C4-2B (cell line): ENCODE measurements at regions not wholly inside any gene's neighbourhood (a gene's known extent, or its start where the extent isn't known, plus 50 kb on each side); places are given as distances from the start of the nearest gene placed in this dataset.

Experiments used
- CTCF ChIP-seq: fragments of 450-650 bp; conservative IDR thresholded peaks from 2 replicates; pipeline ENCODE4 v1.5.1; 2017; ENCODE audit warnings: mild to moderate bottlenecking
- ZFX ChIP-seq: fragments of 450-650 bp; IDR thresholded peaks from 2 replicates; pipeline ENCODE4 v1.6.1; 2017

DNA sequence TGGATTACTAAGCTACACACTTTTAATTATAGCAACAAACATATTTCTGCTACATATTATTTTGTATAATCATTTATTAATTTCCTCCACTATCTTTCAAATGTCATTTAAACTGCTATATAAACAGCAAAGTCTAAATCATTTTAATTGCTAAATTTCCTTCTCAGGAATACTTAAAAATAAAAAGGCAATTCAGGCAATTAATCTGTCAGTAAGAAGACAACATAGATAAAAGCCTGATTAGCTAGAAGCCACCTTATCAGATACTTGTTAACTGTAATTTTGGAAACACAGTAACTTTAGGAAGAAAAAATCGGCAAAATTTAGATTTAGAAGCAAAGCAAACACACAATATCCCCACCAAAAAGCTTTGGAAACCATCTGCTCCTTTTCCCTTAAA, 188.2 kb upstream of the ZNF804A start:
- TF ChIP-seq CTCF (no peak), ZFX (no peak)
